ENCODE measurements at regions not wholly inside any gene's neighbourhood (a gene's known extent, or its start where the extent isn't known, plus 50 kb on each side); places are given as distances from the start of the nearest gene placed in this dataset.

DNA sequence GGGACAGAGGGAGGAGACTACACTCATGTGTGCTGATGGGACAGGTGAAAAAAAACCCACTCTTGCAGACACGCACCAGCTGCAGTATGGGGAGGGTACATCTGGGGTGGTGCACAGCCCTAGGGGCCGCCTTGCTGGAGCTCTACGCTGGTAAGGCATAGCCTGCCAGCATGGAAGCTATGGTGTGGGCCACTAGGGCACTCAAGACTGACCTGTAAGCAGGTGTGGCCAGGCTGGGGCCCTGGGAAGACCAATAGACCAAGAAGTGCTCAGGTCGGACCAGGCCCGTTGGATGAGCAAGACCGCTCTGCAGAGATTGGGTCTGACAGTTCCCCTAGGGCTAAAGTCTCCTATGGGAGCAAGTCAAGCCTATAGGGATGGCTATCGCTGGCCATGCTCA lies 314.8 kb downstream of the FAM47A start:
- Histone ChIP-seq H3K79me2 (replicated peaks; ENCODE audit: insufficient read depth) (no peaks in the 10 kb centered on the region), H3K4me1 (ENCODE audit: insufficient read depth) (no peaks in the 10 kb centered on the region), H3K27me3 (ENCODE audit: insufficient read depth) (no peaks in the 10 kb centered on the region), H3K4me2 (no peak overlapping the region), H4K20me1 (replicated peaks; ENCODE audit: insufficient read depth) (no peaks in the 10 kb centered on the region), H3K9me2 (ENCODE audit: insufficient read depth) (no peaks in the 10 kb centered on the region), H3K36me3 (ENCODE audit: insufficient read depth) (no peaks in the 10 kb centered on the region), H2AFZ (no peak overlapping the region), H3K4me3 (no peak overlapping the region), H3K27ac (ENCODE audit: low read depth) (no peak overlapping the region), H3F3A (replicated peaks; ENCODE audit: low read depth) (no peaks in the 10 kb centered on the region)
- Mint-ChIP-seq H3K4me3 (no peak overlapping the region), H3K4me1 (no peaks in the 10 kb centered on the region), H3K27me3 (ENCODE audit: insufficient read depth, low read depth, poor library complexity) (no peaks in the 10 kb centered on the region), H3K36me3 (ENCODE audit: low read depth) (no peaks in the 10 kb centered on the region), H3K9me3 (peaks cover 4% of the 10 kb centered on the region; the same call in 2 of the 3 replicates), H3K27ac (no peak overlapping the region)
- ATAC-seq (no peak), DNase-seq (ENCODE audit: low spot score) (no peak)
- TF ChIP-seq, protein P1, sequence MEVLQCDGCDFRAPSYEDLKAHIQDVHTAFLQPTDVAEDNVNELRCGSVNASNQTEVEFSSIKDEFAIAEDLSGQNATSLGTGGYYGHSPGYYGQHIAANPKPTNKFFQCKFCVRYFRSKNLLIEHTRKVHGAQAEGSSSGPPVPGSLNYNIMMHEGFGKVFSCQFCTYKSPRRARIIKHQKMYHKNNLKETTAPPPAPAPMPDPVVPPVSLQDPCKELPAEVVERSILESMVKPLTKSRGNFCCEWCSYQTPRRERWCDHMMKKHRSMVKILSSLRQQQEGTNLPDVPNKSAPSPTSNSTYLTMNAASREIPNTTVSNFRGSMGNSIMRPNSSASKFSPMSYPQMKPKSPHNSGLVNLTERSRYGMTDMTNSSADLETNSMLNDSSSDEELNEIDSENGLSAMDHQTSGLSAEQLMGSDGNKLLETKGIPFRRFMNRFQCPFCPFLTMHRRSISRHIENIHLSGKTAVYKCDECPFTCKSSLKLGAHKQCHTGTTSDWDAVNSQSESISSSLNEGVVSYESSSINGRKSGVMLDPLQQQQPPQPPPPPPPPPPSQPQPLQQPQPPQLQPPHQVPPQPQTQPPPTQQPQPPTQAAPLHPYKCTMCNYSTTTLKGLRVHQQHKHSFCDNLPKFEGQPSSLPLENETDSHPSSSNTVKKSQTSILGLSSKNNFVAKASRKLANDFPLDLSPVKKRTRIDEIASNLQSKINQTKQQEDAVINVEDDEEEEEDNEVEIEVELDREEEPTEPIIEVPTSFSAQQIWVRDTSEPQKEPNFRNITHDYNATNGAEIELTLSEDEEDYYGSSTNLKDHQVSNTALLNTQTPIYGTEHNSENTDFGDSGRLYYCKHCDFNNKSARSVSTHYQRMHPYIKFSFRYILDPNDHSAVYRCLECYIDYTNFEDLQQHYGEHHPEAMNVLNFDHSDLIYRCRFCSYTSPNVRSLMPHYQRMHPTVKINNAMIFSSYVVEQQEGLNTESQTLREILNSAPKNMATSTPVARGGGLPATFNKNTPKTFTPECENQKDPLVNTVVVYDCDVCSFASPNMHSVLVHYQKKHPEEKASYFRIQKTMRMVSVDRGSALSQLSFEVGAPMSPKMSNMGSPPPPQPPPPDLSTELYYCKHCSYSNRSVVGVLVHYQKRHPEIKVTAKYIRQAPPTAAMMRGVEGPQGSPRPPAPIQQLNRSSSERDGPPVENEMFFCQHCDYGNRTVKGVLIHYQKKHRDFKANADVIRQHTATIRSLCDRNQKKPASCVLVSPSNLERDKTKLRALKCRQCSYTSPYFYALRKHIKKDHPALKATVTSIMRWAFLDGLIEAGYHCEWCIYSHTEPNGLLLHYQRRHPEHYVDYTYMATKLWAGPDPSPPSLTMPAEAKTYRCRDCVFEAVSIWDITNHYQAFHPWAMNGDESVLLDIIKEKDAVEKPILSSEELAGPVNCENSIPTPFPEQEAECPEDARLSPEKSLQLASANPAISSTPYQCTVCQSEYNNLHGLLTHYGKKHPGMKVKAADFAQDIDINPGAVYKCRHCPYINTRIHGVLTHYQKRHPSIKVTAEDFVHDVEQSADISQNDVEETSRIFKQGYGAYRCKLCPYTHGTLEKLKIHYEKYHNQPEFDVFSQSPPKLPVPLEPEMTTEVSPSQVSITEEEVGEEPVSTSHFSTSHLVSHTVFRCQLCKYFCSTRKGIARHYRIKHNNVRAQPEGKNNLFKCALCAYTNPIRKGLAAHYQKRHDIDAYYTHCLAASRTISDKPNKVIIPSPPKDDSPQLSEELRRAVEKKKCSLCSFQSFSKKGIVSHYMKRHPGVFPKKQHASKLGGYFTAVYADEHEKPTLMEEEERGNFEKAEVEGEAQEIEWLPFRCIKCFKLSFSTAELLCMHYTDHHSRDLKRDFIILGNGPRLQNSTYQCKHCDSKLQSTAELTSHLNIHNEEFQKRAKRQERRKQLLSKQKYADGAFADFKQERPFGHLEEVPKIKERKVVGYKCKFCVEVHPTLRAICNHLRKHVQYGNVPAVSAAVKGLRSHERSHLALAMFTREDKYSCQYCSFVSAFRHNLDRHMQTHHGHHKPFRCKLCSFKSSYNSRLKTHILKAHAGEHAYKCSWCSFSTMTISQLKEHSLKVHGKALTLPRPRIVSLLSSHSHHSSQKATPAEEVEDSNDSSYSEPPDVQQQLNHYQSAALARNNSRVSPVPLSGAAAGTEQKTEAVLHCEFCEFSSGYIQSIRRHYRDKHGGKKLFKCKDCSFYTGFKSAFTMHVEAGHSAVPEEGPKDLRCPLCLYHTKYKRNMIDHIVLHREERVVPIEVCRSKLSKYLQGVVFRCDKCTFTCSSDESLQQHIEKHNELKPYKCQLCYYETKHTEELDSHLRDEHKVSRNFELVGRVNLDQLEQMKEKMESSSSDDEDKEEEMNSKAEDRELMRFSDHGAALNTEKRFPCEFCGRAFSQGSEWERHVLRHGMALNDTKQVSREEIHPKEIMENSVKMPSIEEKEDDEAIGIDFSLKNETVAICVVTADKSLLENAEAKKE (CRISPR knock-in tag; IDR thresholded peaks at IDR 0.05), result no peak
- TF ChIP-seq NANOG (IDR thresholded peaks at IDR 0.05; ENCODE audit: borderline replicate concordance), result no peak
- no peak for TF ChIP-seq EZH2phosphoT487 (IDR thresholded peaks at IDR 0.05; ENCODE audit: unreplicated experiment)
- no peak for TF ChIP-seq STAT1 (IDR thresholded peaks at IDR 0.05; ENCODE audit: unreplicated experiment)
- no peak for TF ChIP-seq EZH2 (IDR thresholded peaks at IDR 0.05; ENCODE audit: low read depth, unreplicated experiment)

DNA sequence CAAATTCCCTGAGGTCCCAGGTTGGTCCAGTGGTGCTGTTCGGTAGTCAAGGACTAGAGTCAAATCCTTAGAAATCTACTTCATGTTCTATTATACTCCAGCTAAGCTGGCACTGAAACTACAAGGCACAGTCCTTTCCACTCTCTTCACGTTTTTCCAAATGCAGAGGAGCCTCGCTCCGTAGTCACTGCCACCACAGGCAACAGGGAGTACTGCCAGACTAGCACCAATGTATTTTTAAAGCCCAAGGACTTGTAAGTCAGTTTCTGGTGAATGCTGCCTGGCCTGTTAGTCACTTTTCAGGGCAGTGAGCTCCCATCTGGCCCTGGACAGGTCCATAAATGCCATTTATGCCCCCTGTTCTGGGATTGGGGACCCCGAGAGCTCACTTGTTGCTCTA lies 323.5 kb downstream of the FAM47A start:
- no peak overlapping the region for H3K4me2 ChIP-seq
- Mint-ChIP-seq H3K4me1 (no peaks in the 10 kb centered on the region), H3K27me3 (ENCODE audit: insufficient read depth, low read depth, poor library complexity) (peaks cover 2% of the 10 kb centered on the region), H3K9me3 (peaks cover 3% of the 10 kb centered on the region; the same call in 2 of the 3 replicates), H3K36me3 (ENCODE audit: low read depth) (no peaks in the 10 kb centered on the region), H3K4me3 (no peak overlapping the region), H3K27ac (no peak overlapping the region)
- no peak overlapping the region for H3K27ac ChIP-seq (ENCODE audit: low read depth)
- H3K4me1 ChIP-seq (ENCODE audit: insufficient read depth), result no peaks in the 10 kb centered on the region
- H3K4me3 ChIP-seq, result no peak overlapping the region
- H3F3A ChIP-seq (replicated peaks; ENCODE audit: low read depth), result no peaks in the 10 kb centered on the region
- no peaks in the 10 kb centered on the region for H3K79me2 ChIP-seq (replicated peaks; ENCODE audit: insufficient read depth)
- ATAC-seq, result peak; percentile 48; the same call in 2 of the 3 replicates
- H4K20me1 ChIP-seq (replicated peaks; ENCODE audit: insufficient read depth), result no peaks in the 10 kb centered on the region
- DNase-seq (ENCODE audit: low spot score), result peak; percentile 11
- no peaks in the 10 kb centered on the region for H3K9me2 ChIP-seq (ENCODE audit: insufficient read depth)
- no peaks in the 10 kb centered on the region for H3K36me3 ChIP-seq (ENCODE audit: insufficient read depth)
- H2AFZ ChIP-seq, result no peak overlapping the region
- no peaks in the 10 kb centered on the region for H3K27me3 ChIP-seq (ENCODE audit: insufficient read depth)
- TF ChIP-seq, protein P1 (CRISPR knock-in tag; IDR thresholded peaks at IDR 0.05), result no peak
